ENCODE measurements at regions not wholly inside any gene's neighbourhood (a gene's known extent, or its start where the extent isn't known, plus 50 kb on each side); places are given as distances from the start of the nearest gene placed in this dataset.

DNA sequence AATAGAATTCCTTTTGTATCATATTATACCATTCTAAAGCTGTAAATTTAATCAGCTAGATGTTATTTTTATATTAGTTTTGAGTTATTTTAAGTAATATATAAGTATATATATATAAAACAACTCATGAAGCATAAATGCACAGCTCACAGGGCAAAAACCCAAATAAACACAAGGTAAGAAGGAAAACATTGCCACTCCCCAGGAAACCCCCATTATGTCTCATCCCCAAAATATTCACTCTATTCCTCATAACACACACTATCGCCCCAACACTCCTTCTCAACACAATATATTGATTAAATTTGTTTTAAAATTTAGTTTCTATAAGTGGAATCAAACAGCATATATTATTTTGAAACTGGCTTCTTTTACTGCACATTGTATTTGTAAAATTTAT, 98.6 kb upstream of the FAM83B start:
- TF ChIP-seq, protein P1, sequence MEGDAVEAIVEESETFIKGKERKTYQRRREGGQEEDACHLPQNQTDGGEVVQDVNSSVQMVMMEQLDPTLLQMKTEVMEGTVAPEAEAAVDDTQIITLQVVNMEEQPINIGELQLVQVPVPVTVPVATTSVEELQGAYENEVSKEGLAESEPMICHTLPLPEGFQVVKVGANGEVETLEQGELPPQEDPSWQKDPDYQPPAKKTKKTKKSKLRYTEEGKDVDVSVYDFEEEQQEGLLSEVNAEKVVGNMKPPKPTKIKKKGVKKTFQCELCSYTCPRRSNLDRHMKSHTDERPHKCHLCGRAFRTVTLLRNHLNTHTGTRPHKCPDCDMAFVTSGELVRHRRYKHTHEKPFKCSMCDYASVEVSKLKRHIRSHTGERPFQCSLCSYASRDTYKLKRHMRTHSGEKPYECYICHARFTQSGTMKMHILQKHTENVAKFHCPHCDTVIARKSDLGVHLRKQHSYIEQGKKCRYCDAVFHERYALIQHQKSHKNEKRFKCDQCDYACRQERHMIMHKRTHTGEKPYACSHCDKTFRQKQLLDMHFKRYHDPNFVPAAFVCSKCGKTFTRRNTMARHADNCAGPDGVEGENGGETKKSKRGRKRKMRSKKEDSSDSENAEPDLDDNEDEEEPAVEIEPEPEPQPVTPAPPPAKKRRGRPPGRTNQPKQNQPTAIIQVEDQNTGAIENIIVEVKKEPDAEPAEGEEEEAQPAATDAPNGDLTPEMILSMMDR (IDR thresholded peaks at IDR 0.05; ENCODE audit: borderline replicate concordance, insufficient read depth, low read depth, low read length): no peak
- H3K4me3 ChIP-seq (ENCODE audit: low read depth, low read length): no peak overlapping the region

DNA sequence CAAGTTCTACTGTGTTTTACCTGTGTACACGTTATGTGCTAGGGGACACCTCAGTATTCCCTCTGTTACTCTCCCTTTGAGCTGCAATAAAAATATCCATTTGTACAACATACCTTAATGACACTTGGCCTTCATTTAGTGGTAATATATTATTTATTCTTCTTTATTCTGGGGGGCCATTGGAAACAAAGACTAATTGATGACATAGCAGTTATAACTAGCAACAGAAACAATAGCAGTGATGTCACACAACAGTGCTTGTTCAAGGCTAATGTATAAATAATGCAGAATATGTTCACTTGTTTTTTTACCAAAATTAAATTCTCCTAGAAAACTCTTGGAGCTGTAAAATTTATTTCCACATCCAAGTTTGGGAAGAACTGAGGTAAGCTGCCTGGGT, 92.2 kb upstream of the FAM83B start:
- TF ChIP-seq, protein P1 (IDR thresholded peaks at IDR 0.05; ENCODE audit: borderline replicate concordance, insufficient read depth, low read depth, low read length): no peak
- no peak overlapping the region for H3K4me3 ChIP-seq (ENCODE audit: low read depth, low read length)

DNA sequence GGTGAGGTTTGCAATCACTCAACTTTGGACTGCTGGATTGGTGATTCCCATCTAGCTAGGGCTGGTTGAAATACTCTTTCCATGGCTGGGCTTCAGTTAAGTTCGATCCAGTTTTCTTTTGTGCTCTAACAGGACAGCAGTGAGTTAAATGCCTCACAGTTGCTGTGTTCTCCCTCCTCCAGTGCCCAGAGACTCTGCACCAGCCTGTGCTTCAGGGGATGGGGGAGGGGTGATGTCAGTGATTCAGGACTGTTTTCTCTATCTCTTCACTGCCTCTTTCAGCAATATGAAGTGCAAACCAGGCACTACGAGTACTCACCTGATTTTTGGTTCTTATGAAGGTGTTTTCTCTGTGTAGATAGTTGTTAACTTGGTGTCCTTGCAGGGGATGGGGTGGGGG, 88.2 kb upstream of the FAM83B start:
- TF ChIP-seq, protein P1 (IDR thresholded peaks at IDR 0.05; ENCODE audit: borderline replicate concordance, insufficient read depth, low read depth, low read length): no peak

DNA sequence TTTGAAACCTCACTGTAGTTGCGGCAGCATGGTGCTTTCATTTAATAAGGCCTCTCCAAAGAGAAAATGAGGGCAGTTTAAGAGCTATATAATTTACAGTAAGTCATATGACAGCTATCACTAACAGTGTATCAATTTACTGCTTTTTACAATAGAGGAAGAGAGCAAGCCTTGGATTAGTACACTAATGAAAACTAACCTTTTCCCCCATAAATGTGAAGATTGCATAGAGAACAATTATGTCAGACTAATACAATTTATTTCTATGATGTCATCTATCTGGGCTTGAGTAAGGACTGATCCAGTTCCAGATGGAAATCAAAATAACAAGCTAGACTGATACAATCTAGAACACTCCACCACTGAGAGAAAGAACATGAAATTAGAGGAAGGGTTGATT, 78.1 kb upstream of the FAM83B start:
- no peak overlapping the region for H3K4me3 ChIP-seq (ENCODE audit: low read depth, low read length)
- TF ChIP-seq, protein P1 (IDR thresholded peaks at IDR 0.05; ENCODE audit: borderline replicate concordance, insufficient read depth, low read depth, low read length): no peak

More for the DNA sequence above, 88.2 kb upstream of the FAM83B start:
- H3K4me3 ChIP-seq (ENCODE audit: low read depth, low read length): no peak overlapping the region

DNA sequence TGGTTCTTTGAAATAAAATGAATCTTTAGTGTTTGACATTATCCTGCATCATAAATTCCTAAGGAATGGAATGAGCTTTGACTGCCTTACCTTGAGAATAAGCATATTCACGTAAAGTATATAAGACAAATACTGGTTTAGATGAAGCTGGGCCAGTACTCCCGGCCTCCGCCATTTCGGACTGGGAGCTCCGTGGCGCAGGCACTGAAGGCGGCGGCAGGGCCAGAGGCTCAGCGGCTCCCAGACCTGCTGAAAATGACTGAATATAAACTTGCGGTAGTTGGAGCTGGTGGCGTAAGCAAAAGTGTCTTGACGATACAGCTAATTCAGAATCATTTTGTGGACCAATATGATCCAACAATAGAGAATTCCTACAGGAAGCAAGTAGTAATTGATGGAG, 76.2 kb upstream of the FAM83B start:
- TF ChIP-seq, protein P1 (IDR thresholded peaks at IDR 0.05; ENCODE audit: borderline replicate concordance, insufficient read depth, low read depth, low read length): no peak
- H3K4me3 ChIP-seq (ENCODE audit: low read depth, low read length): no peak overlapping the region

DNA sequence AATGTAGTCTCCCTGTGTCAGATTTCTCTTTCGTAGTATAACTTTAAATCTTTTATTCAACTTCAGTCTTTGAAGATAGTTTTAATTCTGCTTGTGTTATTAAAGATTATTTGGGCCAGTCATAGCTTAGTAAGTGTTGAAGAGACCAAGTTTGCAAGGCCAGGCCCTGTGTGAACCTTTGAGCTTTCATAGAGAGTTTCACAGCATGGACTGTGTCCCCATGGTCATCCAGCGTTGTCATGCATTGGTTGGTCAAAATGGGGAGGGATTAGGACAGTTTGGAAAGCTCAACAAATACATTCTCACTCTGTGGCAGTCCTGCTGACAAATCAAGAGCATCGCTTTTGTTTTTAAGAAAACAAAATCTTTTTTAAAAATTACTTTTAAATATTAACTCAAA, 74.6 kb upstream of the FAM83B start:
- no peak overlapping the region for H3K4me3 ChIP-seq (ENCODE audit: low read depth, low read length)
- TF ChIP-seq, protein P1 (IDR thresholded peaks at IDR 0.05; ENCODE audit: borderline replicate concordance, insufficient read depth, low read depth, low read length): no peak

DNA sequence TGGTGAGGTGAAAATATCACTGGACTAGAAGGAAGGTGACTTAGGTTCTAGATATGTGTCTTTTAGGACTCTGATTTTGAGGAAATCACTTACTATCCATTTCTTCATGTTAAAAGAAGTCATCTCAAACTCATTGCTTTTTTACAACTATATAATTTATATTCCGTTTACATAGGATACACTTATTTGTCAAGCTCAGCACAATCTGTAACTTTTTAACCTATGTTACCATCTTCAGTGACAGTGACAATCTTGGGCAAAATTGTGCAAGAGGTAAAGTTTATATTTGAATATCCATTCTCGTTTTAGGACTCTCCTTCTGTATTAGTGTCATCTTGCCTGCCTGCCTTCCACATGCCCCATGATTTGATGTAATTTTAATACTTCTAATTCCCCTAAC, 74.0 kb upstream of the FAM83B start:
- TF ChIP-seq, protein P1 (IDR thresholded peaks at IDR 0.05; ENCODE audit: borderline replicate concordance, insufficient read depth, low read depth, low read length): no peak
- H3K4me3 ChIP-seq (ENCODE audit: low read depth, low read length): no peak overlapping the region

Data from GM12875 (cell line).